ENCODE measurements at regions not wholly inside any gene's neighbourhood (a gene's known extent, or its start where the extent isn't known, plus 50 kb on each side); places are given as distances from the start of the nearest gene placed in this dataset.

DNA sequence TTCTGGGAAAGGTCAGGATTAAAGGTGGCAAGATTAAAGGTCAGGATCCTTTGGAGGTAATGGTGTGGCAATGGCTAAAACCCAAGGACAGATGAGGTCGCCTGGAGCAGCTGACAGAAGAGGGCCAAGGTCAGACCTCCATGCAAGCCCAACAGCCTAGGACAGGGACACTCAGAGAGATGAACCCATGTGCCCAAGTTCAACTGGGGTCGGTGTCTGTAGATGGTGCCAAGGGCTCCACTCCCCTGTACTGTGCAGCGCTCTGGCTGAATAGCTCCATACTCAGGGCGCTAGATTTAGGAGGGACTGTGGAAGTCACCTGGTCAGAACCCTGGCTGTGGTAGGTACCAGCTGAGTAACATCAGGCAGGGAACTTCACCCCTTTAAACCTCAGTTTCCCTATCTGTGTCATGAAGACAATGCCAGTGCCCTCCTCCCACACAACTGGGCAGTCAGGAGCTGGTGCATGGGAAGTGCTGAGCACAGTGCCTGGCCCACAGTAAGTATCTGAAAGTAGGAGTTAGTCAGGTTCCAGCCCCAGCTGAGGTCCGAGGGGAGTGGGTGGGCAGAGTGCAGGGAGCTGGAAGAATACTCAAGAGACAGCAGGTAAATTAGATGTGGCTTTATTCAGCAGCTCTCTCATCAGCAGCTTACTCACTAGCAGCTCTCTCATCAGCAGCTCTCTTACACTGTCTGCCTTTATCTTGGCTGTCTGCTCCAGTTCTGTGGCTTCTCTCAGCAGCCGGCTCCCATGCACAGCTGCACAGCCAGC, 327.1 kb downstream of the GLRX3 start:
- no peak for DNase-seq (ENCODE audit: low spot score)

DNA sequence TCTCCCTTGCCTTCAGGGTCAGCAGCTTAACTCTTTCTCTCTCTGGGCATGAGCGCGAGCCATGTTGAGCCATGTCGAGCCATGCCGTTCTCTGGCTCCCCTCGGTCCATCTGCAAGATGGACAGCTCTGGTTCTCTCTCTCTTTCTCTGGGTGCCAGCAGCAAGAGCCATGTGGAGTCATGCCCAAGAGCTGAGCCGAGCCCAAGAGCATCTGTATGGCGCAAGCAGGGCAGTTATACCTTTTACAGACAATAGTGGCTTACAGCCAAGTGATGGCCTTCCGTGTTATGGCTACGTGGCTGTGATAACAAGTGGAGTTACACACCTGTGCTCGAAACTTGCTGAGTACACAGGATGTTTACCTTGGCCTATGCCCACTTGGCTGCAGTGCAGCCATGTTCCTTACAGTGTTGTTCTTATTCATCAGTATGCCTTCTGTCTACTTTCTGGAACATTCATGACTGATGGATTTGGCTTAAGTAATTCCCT, 327.7 kb downstream of the GLRX3 start:
- no peak for DNase-seq (ENCODE audit: low spot score)

DNA sequence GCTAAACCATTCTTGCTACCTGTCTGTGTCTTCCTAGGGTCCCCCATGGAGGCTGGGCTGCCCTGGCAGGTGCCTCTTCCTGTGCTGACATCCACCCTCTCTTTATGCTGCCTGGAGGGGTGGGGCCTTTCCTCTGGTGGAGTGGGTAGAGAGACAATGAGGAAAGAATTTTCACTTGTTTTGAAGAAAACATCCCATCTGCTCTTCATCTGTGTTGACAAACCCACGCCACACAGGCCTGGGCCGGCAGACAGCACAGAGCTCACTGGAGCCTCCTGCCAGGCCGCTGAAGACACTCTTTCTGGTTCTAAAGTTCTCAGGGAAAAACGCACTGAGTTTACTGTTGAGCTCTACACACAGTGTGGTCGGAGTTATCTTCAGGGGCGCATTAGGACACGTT, 328.2 kb downstream of the GLRX3 start:
- no peak for DNase-seq (ENCODE audit: low spot score)

DNA sequence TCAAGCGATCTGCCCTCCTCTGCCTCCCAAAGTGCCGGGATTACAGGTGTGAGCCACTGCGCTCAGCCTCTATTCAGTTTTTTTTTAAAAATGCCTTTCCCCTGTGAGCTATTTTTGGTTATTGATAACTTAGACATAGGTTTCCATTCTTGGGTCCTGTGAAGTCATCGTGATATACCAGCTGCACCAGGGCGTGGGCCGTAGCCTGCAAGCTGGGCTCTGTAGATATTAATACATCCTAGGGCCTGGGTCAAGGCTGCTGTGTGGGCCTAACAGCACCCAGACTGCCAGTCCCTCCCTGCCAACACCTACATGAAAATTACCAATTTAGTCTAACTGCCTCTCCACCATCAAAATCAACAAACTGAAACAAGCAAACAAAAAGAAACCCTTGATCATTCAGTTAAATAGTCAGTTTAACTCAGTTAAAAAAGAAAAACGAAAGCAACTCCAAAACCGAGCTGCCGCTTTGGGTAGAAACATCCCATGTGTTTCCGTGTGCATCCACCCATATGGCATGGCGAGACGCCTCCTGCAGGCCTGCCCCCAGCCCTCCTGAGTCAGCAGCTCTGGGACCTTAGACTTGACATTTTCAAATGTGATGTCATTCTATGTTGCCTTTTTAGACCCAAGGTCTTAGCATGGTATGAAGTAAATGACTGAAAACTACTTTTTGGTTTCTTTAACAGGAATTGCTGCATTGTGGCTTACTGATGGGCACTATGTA, 330.2 kb downstream of the GLRX3 start:
- DNase-seq (ENCODE audit: low spot score): no peak

DNA sequence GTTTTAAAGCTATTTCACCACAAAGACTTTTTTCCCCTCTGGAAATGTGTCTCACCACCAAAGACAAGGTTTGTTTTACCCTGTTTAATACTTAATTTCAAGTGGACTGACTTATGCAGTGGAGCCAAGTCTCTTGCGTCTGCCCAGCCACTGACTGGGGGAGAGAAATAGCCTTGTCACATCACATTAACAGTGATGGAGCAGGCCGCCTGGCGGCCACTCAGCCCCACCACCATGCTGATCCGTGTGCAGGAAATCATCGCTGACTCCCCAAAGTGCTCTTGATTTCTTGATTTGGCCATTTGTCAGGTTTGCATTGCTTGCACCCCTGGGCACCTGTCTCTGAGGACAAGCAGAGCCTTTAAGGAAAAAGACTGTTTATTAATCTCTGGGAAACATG, 334.1 kb downstream of the GLRX3 start:
- no peak for DNase-seq (ENCODE audit: low spot score)

DNA sequence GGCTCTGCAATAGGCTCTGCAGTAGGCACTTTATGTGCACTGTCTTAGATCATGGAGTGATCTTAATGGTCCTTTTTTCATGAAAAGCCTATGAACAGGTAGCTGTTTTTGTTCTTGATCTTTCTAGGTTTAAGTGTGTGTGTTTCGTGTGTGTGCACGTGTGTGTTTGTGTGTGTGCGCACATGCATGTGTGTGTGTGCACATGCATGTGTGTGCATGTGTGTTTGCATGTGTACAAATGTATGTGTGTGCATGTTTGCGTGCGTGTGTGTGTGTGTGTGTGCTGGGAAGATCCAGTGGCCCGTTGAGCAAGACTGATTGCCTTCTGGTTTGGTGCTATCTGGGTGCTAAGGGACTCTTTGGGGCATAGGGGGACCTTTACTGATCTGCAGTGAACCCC, 334.8 kb downstream of the GLRX3 start:
- no peak for DNase-seq (ENCODE audit: low spot score)

DNA sequence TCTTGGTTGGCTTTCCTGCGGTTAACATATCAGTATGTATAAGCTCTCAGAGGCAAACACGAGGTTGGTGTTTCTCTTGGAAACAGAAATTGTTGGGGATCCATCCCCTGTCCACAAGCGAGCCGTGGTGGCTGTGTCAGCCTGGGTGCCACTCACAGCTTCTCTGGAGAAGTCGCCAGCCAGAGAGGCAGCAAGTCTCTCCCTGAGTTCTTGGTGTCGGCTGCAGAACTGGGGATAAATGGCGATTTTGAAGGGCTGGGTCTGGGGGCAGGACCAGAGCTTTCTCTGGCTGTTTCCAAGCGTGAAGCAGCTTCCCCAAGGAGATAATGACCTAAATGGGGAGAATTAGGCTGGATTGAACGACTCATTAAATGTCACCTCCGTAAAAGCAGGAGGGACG, 335.3 kb downstream of the GLRX3 start:
- no peak for DNase-seq (ENCODE audit: low spot score)

DNA sequence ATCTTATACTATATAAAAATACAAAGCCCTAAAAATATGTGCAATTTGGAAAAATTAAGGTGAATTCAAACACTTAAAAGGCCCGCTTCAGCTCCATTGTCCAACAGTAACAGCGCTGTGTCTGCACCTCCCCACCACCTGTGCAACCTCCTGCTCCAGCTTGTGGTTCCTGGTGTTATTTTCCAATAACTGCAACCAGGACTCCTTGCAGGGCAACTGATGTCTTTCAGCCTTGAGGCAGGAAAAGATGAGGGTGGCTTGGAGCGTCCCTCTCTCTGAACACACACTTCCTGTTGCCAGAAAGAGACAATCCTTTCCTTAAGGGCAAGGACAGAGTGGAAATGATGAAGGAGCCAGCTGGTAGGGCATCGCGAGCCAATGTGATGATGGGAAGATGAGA, 336.0 kb downstream of the GLRX3 start:
- DNase-seq (ENCODE audit: low spot score): no peak

DNA sequence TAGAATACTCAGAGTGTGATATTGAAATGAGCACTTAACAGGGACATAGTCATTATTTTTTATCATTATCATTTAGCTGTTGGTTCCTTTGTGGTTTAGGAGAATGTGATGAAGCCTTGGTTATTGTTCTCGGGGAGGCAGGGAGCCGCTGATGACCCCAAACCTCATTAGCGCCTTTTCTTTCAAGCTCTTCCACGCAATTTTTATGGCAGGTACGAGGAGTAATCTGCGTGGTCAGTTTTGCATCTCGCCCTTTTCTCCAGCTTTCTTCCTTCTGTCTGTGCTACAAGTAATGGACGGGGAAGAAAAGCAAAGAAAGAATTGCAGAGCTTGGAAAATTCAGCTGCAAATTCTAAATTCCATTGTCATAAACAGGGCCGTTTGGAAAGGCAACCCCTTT, 338.4 kb downstream of the GLRX3 start:
- no peak for DNase-seq (ENCODE audit: low spot score)

DNA sequence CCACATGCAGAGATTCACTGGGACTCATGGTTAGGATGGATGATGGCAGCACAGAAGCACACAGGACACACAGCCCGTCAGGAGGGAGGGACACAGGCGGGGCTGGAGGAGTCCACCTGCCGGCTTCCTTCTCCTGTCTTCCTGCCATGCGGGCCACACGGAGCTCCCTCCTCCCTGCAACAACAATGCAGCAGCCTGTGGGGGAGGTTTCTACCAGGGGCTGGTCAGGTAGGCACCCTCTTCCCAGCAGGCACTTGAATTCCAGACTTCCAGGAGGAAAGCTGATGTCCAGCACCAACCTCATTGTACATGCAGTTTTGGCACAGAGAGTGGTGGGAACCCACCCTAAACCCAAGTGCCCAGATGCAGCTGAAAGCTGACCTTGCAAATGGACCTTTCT, 341.2 kb downstream of the GLRX3 start:
- DNase-seq (ENCODE audit: low spot score): no peak

DNA sequence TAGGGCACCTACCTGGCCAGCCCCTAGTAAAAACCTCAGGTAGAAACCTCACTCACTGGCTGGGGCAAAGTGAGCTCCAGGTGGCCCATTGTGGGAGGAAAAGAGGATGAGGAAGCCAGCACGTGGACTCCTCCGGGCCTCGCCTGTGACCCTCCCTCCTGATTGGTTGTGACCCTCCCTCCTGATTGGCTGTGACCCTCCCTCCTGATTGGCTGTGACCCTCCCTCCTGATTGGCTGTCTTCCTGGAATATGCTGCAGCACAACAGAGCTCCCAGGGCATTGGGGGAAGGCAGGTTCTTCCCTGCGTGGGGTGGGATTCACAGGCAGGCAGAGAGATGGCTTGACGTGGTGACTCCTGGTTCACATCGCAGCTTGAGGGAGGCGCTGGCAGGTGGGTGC, 343.0 kb downstream of the GLRX3 start:
- no peak for DNase-seq (ENCODE audit: low spot score)

DNA sequence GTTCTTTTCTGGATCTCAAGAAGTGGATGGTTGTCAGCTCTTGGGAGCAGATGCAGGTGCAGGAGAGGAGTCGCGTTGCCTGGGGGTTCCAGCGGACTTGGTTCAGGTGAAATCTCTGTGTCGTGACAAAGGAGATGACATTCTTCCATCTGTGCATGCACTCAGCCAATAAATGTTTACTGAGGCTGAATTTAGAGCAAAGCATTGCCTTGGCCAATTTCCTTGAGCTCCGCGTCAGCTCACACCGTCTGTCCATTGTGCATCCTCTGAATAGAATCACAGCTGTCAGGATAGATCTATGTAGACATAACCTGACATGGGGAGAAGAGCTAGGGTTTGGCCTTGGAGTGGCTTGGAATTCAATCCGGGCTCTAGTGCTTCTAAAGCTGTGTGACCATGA, 343.7 kb downstream of the GLRX3 start:
- DNase-seq (ENCODE audit: low spot score): no peak

DNA sequence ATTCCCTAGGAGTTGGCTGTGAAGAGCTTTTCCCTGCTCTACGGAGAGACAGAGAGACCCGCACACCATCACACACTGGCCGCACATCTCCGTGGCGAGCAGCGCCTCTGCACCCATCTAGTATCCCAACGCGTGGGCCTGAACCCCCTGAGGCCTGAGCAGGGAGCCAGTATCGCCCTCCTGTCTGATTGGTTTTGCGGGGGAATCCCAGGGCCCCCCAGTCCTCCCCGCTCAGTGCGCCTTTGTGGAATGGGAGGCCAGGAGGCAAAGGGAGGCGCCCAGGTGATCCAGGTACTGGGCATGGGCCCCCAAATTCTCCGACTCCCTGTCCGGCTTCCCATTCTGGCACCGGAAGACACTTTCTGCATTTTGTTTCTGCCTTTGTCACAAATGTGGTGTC, 344.3 kb downstream of the GLRX3 start:
- DNase-seq (ENCODE audit: low spot score): no peak

DNA sequence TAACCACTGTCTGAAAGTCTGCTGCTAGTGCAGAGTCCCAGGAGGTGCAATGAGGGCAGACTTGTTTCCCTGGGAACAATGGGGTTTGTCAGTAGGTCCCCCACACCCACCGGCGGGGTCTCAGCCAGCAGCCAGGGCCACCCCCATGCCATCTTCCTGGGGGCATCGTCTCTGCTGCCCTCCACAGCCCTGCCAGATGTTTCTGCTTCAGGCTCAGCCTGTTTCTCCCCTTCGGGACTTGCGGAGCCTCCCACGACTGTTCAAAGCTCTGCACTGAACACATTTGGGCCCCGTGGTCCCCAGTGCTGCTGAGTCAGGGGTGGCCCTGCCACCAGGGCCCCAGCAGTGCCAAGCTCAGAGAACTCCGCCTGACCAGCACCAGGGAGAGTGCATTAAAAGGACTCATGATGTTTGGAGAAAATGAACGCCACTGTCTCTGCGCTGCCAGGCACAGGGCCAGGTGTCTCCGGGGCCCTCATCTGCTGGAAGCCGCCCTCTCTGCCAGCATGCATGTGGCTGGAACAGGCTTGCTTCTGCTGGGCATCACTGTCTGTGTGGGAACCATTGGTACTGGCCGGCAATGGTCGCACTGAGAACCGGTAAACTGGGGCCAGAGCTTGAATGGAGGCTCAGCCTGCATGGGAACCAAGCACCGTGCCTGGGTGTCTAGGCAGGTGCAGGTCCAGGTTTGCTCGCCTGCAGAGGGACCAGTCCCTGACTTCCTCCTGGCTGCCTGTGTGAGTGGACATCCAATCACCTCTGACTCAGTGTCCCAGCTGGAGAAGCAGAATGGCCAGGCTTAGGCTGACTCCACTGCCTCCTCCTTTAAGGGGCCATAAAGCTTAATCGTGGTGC, 345.1 kb downstream of the GLRX3 start:
- no peak for DNase-seq (ENCODE audit: low spot score)

DNA sequence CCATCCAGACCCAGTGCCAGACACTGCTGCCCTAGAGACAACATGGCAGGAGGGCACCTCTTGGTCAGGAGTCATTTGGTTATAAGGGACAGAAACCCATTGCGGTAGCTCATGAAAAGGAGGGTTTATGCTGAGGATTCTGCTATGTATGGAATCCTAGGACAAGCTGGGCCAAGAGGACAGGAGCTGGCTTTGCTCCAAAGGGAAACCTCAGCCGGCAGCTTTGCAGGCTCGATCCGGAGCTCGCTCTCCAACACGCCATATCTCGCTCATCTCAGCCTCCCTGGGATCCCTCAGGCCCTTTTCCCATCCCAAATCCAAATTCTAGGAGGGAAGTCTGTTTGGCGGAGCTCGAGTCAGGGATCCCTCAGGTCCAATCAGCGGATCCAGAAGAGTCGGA, 345.7 kb downstream of the GLRX3 start:
- no peak for DNase-seq (ENCODE audit: low spot score)

DNA sequence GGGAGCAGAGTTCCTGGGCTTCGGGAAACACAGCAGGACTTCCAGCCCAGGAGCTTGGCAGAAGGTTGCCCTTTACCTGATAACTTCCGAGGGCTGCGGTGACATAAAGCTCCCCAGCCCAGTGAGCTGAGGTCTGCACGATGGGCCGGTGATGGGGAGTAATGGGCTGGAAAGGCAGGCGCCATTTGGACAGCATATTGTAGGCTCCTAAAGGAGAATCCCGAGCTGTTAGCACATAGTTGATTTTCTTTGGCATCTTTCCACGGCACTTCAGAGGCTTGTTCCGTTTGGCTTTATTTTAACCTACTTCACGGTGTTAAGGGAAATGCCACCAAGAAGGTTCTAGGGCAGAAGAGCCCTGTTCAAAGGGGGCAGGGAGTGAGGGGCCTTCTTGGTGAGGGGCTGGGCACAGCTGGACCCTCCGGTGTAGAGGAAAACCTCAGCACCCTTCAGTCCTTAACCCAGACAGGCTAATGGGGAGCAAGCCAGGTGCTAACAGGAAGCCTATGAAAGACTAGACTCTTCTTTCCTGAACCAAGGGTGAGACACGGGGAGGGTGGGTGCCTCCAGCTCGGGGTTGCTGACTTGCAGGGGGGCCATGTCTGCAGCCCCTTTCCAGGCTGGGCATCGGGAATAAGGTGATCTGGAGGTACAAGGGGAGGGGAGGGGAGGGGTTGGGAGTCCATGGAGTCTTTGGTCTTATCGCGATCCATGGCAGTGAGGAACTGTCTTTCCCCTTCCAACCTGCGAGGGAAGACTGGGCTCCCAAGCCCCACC, 347.7 kb downstream of the GLRX3 start:
- no peak for DNase-seq (ENCODE audit: low spot score)

DNA sequence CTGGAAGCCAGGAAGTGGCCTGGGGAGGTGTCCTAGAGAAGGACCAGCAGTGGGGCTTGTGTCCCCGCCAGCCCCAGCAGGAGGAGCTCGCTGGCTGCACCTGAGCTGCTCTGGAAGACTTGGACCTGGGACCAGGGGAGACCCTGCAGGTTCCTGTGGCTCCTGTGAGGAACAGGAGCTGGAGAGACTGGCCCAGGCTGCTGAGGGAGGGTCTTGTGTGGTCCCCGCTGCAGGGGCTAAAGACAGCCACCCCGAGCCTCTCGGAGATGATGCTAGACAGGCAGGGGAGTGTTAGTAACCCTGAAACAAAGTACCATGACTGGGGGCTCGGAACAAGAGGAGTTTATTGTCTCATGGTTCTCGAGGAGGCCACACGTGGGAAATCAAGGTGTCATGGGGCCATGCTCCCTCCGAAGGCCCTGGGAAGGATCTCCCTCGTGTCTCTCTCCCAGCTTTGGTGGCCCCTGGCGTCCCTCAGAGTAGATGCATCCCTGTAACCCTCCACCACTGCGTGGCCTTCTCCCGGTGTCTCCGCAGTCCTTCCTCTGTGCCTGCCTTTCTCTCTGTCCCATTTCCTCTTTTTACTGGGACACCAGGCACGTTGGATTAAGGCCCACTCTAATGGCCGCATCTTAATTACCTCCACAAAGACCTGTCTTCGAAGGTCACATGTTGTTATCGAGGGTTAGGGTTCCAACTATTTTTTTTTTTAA, 348.4 kb downstream of the GLRX3 start:
- no peak for DNase-seq (ENCODE audit: low spot score)

DNA sequence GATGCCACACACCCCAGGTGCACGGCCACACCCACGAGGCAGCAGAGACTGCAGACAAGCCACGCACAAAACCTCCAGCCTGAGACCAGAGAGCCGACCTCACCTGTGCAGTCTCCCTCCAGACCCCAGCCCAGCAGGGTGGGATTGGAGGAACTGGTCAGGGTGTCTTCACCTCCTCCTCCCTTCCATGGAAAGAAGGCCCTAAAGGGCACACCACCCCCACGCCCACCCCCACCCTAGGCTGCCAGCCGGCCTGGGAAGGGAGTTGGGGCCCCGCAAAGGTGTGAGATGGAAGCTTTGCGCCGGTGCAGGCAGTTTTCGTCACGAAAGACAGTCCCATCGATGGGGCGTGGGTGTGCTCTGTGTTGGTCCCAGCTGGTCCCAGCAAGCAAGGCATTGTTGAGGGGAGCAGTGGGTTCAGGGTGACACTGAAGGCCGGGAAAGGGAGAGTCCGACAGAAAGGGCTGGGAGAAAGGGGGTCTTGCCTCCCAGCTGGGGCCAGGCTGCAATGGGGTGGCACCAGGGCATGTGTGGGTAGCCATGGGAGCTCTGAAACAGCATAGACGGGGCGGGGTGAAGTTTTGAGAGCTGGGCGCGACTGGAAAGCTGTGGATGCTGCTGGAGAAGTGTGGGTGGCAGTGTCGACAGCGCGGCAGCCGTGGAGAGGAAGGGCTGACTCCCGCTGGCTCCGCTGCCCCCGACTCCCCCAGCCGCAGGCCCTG, 349.2 kb downstream of the GLRX3 start:
- no peak for DNase-seq (ENCODE audit: low spot score)

DNA sequence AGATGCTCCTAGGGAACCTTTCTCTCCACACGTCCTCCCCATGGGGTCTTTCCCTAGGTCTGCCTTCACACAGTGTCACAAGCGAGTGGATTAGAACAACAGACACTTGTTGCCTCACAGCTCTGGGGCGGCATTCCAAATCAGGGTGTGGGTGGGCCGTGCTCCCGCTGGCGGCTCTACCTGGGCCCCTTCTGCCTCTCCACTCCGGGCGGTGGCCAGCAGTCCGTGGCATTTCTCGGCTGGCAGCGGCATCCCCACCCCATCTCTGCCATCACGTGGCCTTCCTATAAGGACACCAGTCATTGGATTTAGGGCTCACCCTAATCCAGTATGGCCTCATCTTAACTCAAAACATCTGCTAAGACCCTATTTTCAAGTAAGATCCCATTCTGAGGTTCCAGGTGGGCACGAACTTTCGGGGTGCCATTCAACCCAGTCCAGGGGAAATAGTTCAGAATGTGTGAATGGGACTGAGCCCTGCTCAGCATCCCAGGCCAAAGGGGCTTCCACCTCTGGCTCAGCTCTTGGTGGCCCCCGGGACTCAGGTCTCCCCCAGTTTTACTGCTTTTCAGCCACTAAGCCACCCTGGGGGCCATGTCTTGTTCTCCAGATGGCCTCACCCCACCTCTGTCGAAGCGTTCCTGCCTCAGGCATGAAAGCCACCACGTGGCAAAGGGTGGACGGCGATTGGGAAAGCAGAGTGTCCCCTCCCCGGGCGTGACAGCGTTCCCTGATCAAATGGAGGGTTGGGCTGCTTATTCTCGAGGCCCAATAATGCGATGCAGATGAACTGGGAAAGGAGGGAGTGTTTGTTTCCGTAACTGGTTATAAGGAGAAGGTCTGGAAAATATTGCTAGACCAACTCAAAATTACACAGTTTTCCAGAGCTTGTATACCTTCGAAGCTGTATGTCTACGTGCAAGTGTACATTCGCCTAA, 350.0 kb downstream of the GLRX3 start:
- no peak for DNase-seq (ENCODE audit: low spot score)

All from activated CD4-positive, alpha-beta T cell treated with anti-CD3 and anti-CD28 coated beads, Interleukin-2, Interleukin-4, amounts not matched to agents 100 ng/mL and 50 ng/mL, durations not matched to agents 16 hours and 8 hours (primary cell).